CD4-positive, alpha-beta T cell (primary cell): ENCODE measurements at regions not wholly inside any gene's neighbourhood (a gene's known extent, or its start where the extent isn't known, plus 50 kb on each side); places are given as distances from the start of the nearest gene placed in this dataset.

ENCODE experiments used
- ATAC-seq: fragments of 200-7000 bp; cut with Tn5 transposase; one replicate; pipeline ENCODE4 v1.10.0; 2022; ENCODE audit warnings: mild to moderate bottlenecking; ENCODE audit not compliant: poor library complexity
- CTCF ChIA-PET: fragments of 350-600 bp; sonication (Branson Sonifier 250); formaldehyde crosslinking; loops from one replicate; lab custom pipeline; 2021; ENCODE audit warnings: antibody characterized with exemption, inconsistent platforms; lab: Charles Lee
- POLR2A ChIA-PET: fragments of 350-600 bp; sonication (Branson Sonifier 250); formaldehyde crosslinking; loops from one replicate; lab custom pipeline; 2021; ENCODE audit warnings: antibody characterized with exemption, inconsistent platforms; lab: Charles Lee
- DNase-seq, 14 experiments: peaks; one replicate each; pipeline ENCODE4 v3.0.0-alpha.2; 2013 to 2020; ENCODE audit warnings: mixed read lengths in 2 of 14
- H3K27ac ChIP-seq, 2 donors: one replicate each; pipeline versions ENCODE4 v1.5.1 to v1.7.0; 2013; ENCODE audit warnings: low read length in 2 of 2, low read depth in 1 of 2, mild to moderate bottlenecking in 1 of 2
- H3K27me3 ChIP-seq, 2 experiments: 1 replicate in 1 of 2; 2 replicates in 1 of 2; pipeline versions ENCODE4 v1.6.1 to v1.7.0; 2013; ENCODE audit warnings: low read length in 2 of 2, control low read depth in 1 of 2, mild to moderate bottlenecking in 1 of 2, moderate library complexity in 1 of 2; ENCODE audit not compliant: insufficient read depth in 2 of 2, control insufficient read depth in 1 of 2
- H3K36me3 ChIP-seq: one replicate; pipeline ENCODE4 v1.6.1; 2013; ENCODE audit warnings: low read length, control low read depth; ENCODE audit not compliant: insufficient read depth
- H3K4me1 ChIP-seq: one replicate; pipeline ENCODE4 v1.6.1; 2013; ENCODE audit warnings: low read length, control low read depth; ENCODE audit not compliant: insufficient read depth
- H3K4me3 ChIP-seq: one replicate; pipeline ENCODE4 v1.5.1; 2013; ENCODE audit warnings: mild to moderate bottlenecking, low read length, moderate library complexity
- H3K9me3 ChIP-seq, 2 experiments: 1 replicate in 1 of 2; 2 replicates in 1 of 2; pipeline versions ENCODE4 v1.6.1 to v1.7.0; 2013; ENCODE audit warnings: low read length in 2 of 2, mild to moderate bottlenecking in 2 of 2, control low read depth in 1 of 2, moderate library complexity in 1 of 2; ENCODE audit not compliant: control insufficient read depth in 1 of 2, insufficient read depth in 1 of 2
- H3K27ac Mint-ChIP-seq: one replicate; pipeline ENCODE4 v1.8.0; 2020; ENCODE audit warnings: mixed read lengths
- H3K27me3 Mint-ChIP-seq: one replicate; pipeline ENCODE4 v1.8.0; 2021; ENCODE audit warnings: mixed read lengths
- H3K36me3 Mint-ChIP-seq: one replicate; pipeline ENCODE4 v1.8.0; 2021; ENCODE audit warnings: low read depth, mixed read lengths
- H3K4me1 Mint-ChIP-seq: one replicate; pipeline ENCODE4 v1.8.0; 2021; ENCODE audit warnings: low read depth, mixed read lengths
- H3K4me3 Mint-ChIP-seq: one replicate; pipeline ENCODE4 v1.8.0; 2020; ENCODE audit warnings: mild to moderate bottlenecking, mixed read lengths
- H3K9me3 Mint-ChIP-seq: one replicate; pipeline ENCODE4 v1.8.0; 2020; ENCODE audit warnings: mixed read lengths
- CTCF ChIP-seq: fragments of 200-600 bp; IDR thresholded peaks from one replicate; pipeline ENCODE4 v1.8.0; 2022; ENCODE audit warnings: antibody characterized with exemption, mild to moderate bottlenecking
- intact Hi-C, 2 experiments: fragments of 100-400 bp; cut with DNase I in 1 of 2; cut with micrococcal nuclease in 1 of 2; formaldehyde crosslinking; loops; one replicate each; pipeline versions ENCODE4 v1.15.1 to v1.9.0; 2023 to 2025; cut with DNase I, micrococcal nuclease

- Histone ChIP-seq H3K27me3 (no peaks in the 10 kb centered on the region), H3K9me3 (no peaks in the 10 kb centered on the region), H3K4me1 (no peaks in the 10 kb centered on the region), H3K27ac (no peak overlapping the region), H3K36me3 (no peaks in the 10 kb centered on the region), H3K4me3 (no peak overlapping the region)
- Mint-ChIP-seq H3K9me3 (peaks cover 3% of the 10 kb centered on the region), H3K36me3 (no peaks in the 10 kb centered on the region), H3K27me3 (no peaks in the 10 kb centered on the region), H3K27ac (no peak overlapping the region), H3K4me3 (no peak overlapping the region), H3K4me1 (no peaks in the 10 kb centered on the region)
- no peak for TF ChIP-seq CTCF
- ChIA-PET POLR2A (no interaction called here), CTCF (no interaction called here)
- intact Hi-C loops = no loop called here
- no peak for DNase-seq
- ATAC-seq = no peak
These were observed 110.1 kb upstream of the HS3ST5 start for GRCh38 chr6:114452785-114453401.

- H3K27ac Mint-ChIP-seq = no peak overlapping the region
- no peak overlapping the region for H3K4me3 Mint-ChIP-seq
- POLR2A ChIA-PET = no interaction called here
- ATAC-seq (no peak), DNase-seq (no peak)
- H3K27me3 Mint-ChIP-seq = no peaks in the 10 kb centered on the region
- H3K36me3 Mint-ChIP-seq = no peaks in the 10 kb centered on the region
- Histone ChIP-seq H3K27me3 (no peaks in the 10 kb centered on the region), H3K36me3 (no peaks in the 10 kb centered on the region), H3K4me3 (no peak overlapping the region), H3K27ac (no peak overlapping the region), H3K4me1 (no peaks in the 10 kb centered on the region), H3K9me3 (no peaks in the 10 kb centered on the region)
- CTCF ChIA-PET = no interaction called here
- H3K4me1 Mint-ChIP-seq = no peaks in the 10 kb centered on the region
- peaks cover 3% of the 10 kb centered on the region for H3K9me3 Mint-ChIP-seq
- TF ChIP-seq CTCF = no peak
- intact Hi-C loops = no loop called here
These were observed 107.8 kb upstream of the HS3ST5 start for GRCh38 chr6:114450631-114451030.

DNA sequence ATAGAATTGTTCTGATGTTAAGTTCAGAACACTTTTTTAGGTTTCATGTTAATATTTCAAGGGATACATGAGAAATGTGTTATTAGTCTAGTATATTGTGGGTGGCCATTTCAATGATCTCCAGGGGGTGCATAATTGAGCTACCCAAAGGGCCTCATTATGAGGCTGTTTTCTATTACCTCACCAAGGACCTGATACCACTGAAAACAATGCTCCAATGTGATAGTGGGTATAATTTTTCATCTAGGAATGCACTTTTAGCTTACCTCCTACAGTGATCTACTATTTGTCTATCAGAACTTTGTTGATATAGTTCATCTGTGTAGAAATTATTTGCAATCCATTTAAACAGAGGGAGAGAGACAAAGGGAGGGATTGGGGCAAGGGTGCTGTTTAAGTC lies 106.8 kb upstream of the HS3ST5 start:
- H3K4me1 ChIP-seq = no peaks in the 10 kb centered on the region
- ATAC-seq = no peak
- no peaks in the 10 kb centered on the region for H3K27me3 ChIP-seq
- no peaks in the 10 kb centered on the region for H3K36me3 ChIP-seq
- H3K27ac ChIP-seq = no peak overlapping the region
- H3K9me3 ChIP-seq = no peaks in the 10 kb centered on the region
- no peaks in the 10 kb centered on the region for H3K36me3 Mint-ChIP-seq
- no peak for TF ChIP-seq CTCF
- peaks cover 3% of the 10 kb centered on the region for H3K9me3 Mint-ChIP-seq
- no peak overlapping the region for H3K4me3 ChIP-seq
- intact Hi-C loops = no loop called here
- no peaks in the 10 kb centered on the region for H3K4me1 Mint-ChIP-seq
- no peaks in the 10 kb centered on the region for H3K27me3 Mint-ChIP-seq
- CTCF ChIA-PET = no interaction called here
- no peak overlapping the region for H3K27ac Mint-ChIP-seq
- no peak for DNase-seq
- H3K4me3 Mint-ChIP-seq = no peak overlapping the region
- POLR2A ChIA-PET = no interaction called here
